Pancreas (tissue), 10 donors: ENCODE measurements at regions not wholly inside any gene's neighbourhood (a gene's known extent, or its start where the extent isn't known, plus 50 kb on each side); places are given as distances from the start of the nearest gene placed in this dataset.

Experiments used
- ATAC-seq, 4 donors: fragments of 200-7000 bp; cut with Tn5 transposase; one replicate each; pipeline versions ENCODE4 v1.8.0 to v1.9.1; 2020; ENCODE audit warnings: mild to moderate bottlenecking in 4 of 4, moderate library complexity in 4 of 4
- DNase-seq, 6 donors: peaks; one replicate each; pipeline ENCODE4 v3.0.0-alpha.2; 2020
- FAIRE-seq: peaks from 2 replicates; lab custom pipeline; 2012; peaks lifted over from hg19 to GRCh38; lab: Jason Lieb, UNC
- H3K27ac ChIP-seq, 4 donors: fragments of 200-600 bp; sonication (generic); 1 replicate in 3 of 4; 2 replicates in 1 of 4; pipeline versions ENCODE4 v1.5.0 to v1.8.0; 2020
- H3K27me3 ChIP-seq, 4 donors: fragments of 200-600 bp; one replicate each; pipeline ENCODE4 v1.8.0; 2021
- H3K36me3 ChIP-seq, 3 donors: fragments of 200-600 bp; sonication (generic) in 1 of 3; one replicate each; pipeline versions ENCODE4 v1.5.0 to v1.8.0; 2020 to 2021
- H3K4me1 ChIP-seq, 3 donors: fragments of 200-600 bp; one replicate each; pipeline ENCODE4 v1.8.0; 2021
- H3K4me3 ChIP-seq, 4 donors: fragments of 200-600 bp; sonication (generic) in 2 of 4; one replicate each; pipeline versions ENCODE4 v1.5.0 to v1.8.0; 2020 to 2021
- H3K9me3 ChIP-seq, 4 donors: fragments of 200-600 bp; one replicate each; pipeline ENCODE4 v1.8.0; 2021
- CTCF ChIP-seq, 4 donors: fragments of 200-600 bp; sonication (generic) in 3 of 4; IDR thresholded peaks; one replicate each; pipeline versions ENCODE4 v1.5.0 to v1.8.0; 2021; ENCODE audit warnings: antibody characterized with exemption in 4 of 4
- WGBS, 2 donors: extraction: QIAGEN DNeasy Blood & Tissue Kit; methylation state at CpG; one replicate each; pipeline ENCODE4 v1.1.7; 2013; 5-methylcytosine and 5-hydroxymethylcytosine counted together
- intact Hi-C, 3 donors: fragments of 100-400 bp; cut with DNase I; formaldehyde crosslinking; loops; one replicate each; pipeline versions ENCODE4 v1.11.1 to v1.14.2; 2022
- donor health status: healthy with polysubstance abuse.
- donor health status: DM: no; HTN: no; CAD: no; lungs with moderate emphysema.
- donor health status: DM: no; HTN: no; CAD: no.
- donor health status: control.
- donor health status: control.
- donor health status: Bipolar disorder and iron deficiency.
- donor health status: DM: yes; HTN: yes; CAD: no.
- donor health status: DM: no; HTN: no; CAD: no.
- donor health status: DM: no; HTN: no; CAD: no.
- donor health status: DM: yes; HTN: yes; CAD: no.

GRCh38 chr18:76081536-76081935, 413.5 kb downstream of the ZNF516 start:
- no peak for DNase-seq
- Histone ChIP-seq H3K4me1 (no peaks in the 10 kb centered on the region), H3K36me3 (no peaks in the 10 kb centered on the region), H3K4me3 (no peak overlapping the region), H3K9me3 (no peaks in the 10 kb centered on the region), H3K27me3 (no peaks in the 10 kb centered on the region), H3K27ac (no peak overlapping the region)
- intact Hi-C loops, result no loop called here
- no peak for TF ChIP-seq CTCF (IDR thresholded peaks at IDR 0.05)
- no peak for ATAC-seq
- 57 to 67% methylated on average over 12 of the region's 12 CpGs for WGBS, 2 donors
- no peak for FAIRE-seq

GRCh38 chr18:76080430-76080829, 414.6 kb downstream of the ZNF516 start:
- 70 to 81% methylated on average over 9 of the region's 9 CpGs for WGBS, 2 donors
- no peaks in the 10 kb centered on the region for H3K27me3 ChIP-seq
- intact Hi-C loops, result no loop called here
- no peaks in the 10 kb centered on the region for H3K9me3 ChIP-seq
- ATAC-seq (no peak), FAIRE-seq (no peak), DNase-seq (no peak)
- TF ChIP-seq CTCF (IDR thresholded peaks at IDR 0.05), result no peak
- no peaks in the 10 kb centered on the region for H3K4me1 ChIP-seq
- H3K27ac ChIP-seq, result no peak overlapping the region
- no peak overlapping the region for H3K4me3 ChIP-seq
- H3K36me3 ChIP-seq, result no peaks in the 10 kb centered on the region

GRCh38 chr18:76075777-76076176, 419.3 kb downstream of the ZNF516 start:
- no peak for FAIRE-seq
- H3K27me3 ChIP-seq, result no peaks in the 10 kb centered on the region
- no peak for ATAC-seq
- H3K4me3 ChIP-seq, result no peak overlapping the region
- H3K36me3 ChIP-seq, result no peaks in the 10 kb centered on the region
- 53 to 61% methylated on average over 4 of the region's 4 CpGs for WGBS, 2 donors
- intact Hi-C loops, result no loop called here
- no peak for DNase-seq
- H3K9me3 ChIP-seq, result no peaks in the 10 kb centered on the region
- H3K27ac ChIP-seq, result no peak overlapping the region
- TF ChIP-seq CTCF (IDR thresholded peaks at IDR 0.05), result no peak
- H3K4me1 ChIP-seq, result no peaks in the 10 kb centered on the region

GRCh38 chr18:76064998-76065397, 430.0 kb downstream of the ZNF516 start:
- Histone ChIP-seq H3K27me3 (no peaks in the 10 kb centered on the region), H3K4me1 (no peaks in the 10 kb centered on the region), H3K9me3 (no peaks in the 10 kb centered on the region), H3K27ac (no peak overlapping the region), H3K4me3 (no peak overlapping the region), H3K36me3 (no peaks in the 10 kb centered on the region)
- DNase-seq, result no peak
- WGBS, 2 donors, result 19 to 22% methylated on average over 6 of the region's 6 CpGs
- ATAC-seq, result no peak
- no peak for TF ChIP-seq CTCF (IDR thresholded peaks at IDR 0.05)
- intact Hi-C loops, result no loop called here
- FAIRE-seq, result no peak

- H3K4me1 ChIP-seq, result no peaks in the 10 kb centered on the region
- H3K27me3 ChIP-seq, result no peaks in the 10 kb centered on the region
- no peak overlapping the region for H3K27ac ChIP-seq
- no peak for TF ChIP-seq CTCF (IDR thresholded peaks at IDR 0.05)
- DNase-seq (no peak), ATAC-seq (no peak), FAIRE-seq (no peak)
- H3K4me3 ChIP-seq, result no peak overlapping the region
- WGBS, 2 donors, result 47 to 55% methylated on average over 10 of the region's 10 CpGs
- no peaks in the 10 kb centered on the region for H3K9me3 ChIP-seq
- H3K36me3 ChIP-seq, result no peaks in the 10 kb centered on the region
- intact Hi-C loops, result no loop called here
These were observed 436.9 kb downstream of the ZNF516 start for GRCh38 chr18:76058146-76058545.
